Calu3 (cell line): ENCODE measurements at regions not wholly inside any gene's neighbourhood (a gene's known extent, or its start where the extent isn't known, plus 50 kb on each side); places are given as distances from the start of the nearest gene placed in this dataset.

Experiments used
- BruUV-seq: library from RNA; stranded (reverse); fragments of 400-500 nt; replicated peaks from 2 replicates; lab custom pipeline; 2021; lab: Mats Ljungman, UMichigan
- CTCF ChIA-PET: fragments of 300-600 bp; sonication (Branson Sonifier 250); formaldehyde crosslinking; loops from one replicate; lab custom pipeline; 2022; ENCODE audit warnings: antibody characterized with exemption; lab: Charles Lee
- DNase-seq: peaks from one replicate; pipeline ENCODE4 v3.0.0; 2022
- H3K27ac Mint-ChIP-seq: one replicate; pipeline ENCODE4 v1.8.0; 2022; ENCODE audit warnings: mixed read lengths; ENCODE audit not compliant: unreplicated experiment
- H3K27me3 Mint-ChIP-seq: one replicate; pipeline ENCODE4 v1.8.0; 2022; ENCODE audit warnings: mixed read lengths; ENCODE audit not compliant: unreplicated experiment
- H3K36me3 Mint-ChIP-seq: one replicate; pipeline ENCODE4 v1.8.0; 2022; ENCODE audit warnings: mild to moderate bottlenecking, moderate library complexity, mixed read lengths; ENCODE audit not compliant: insufficient read depth, unreplicated experiment
- H3K4me1 Mint-ChIP-seq: one replicate; pipeline ENCODE4 v1.8.0; 2022; ENCODE audit warnings: mild to moderate bottlenecking, low read depth, mixed read lengths; ENCODE audit not compliant: unreplicated experiment
- H3K4me3 Mint-ChIP-seq: one replicate; pipeline ENCODE4 v1.8.0; 2022; ENCODE audit warnings: mild to moderate bottlenecking, low read depth, moderate library complexity, mixed read lengths; ENCODE audit not compliant: unreplicated experiment
- H3K9me3 Mint-ChIP-seq: one replicate; pipeline ENCODE4 v1.8.0; 2022; ENCODE audit warnings: low read depth, mixed read lengths; ENCODE audit not compliant: unreplicated experiment
- intact Hi-C: fragments of 100-400 bp; cut with micrococcal nuclease; formaldehyde crosslinking; loops from one replicate; pipeline ENCODE4 v1.10.0; 2022; ENCODE audit not compliant: unreplicated experiment
- TF ChIP-seq, protein P1 (sequence below): fragments of 200-600 bp; IDR thresholded peaks from one replicate; pipeline ENCODE4 v1.8.0; 2022; ENCODE audit warnings: antibody characterized with exemption; ENCODE audit not compliant: unreplicated experiment

DNA sequence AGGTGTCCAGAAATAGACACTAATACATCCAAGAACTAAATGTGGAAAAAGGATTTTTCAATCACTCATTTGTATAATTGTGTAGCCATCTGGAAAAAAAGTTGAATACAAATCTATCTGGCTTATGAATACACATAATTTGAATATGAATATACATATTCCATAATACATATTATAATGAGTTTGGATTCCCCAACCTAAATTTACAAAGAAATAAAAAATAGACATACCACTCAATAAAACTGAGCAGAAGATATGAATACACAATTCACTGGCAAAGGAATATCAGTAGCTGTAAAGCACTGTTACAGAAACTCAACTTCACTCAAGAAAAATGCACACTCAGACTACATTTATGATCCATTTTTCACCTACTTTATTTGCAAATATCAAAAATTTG, 121.9 kb upstream of the EDIL3 start:
- CTCF ChIA-PET: no interaction called here
- no peak overlapping the region for H3K4me3 Mint-ChIP-seq
- H3K36me3 Mint-ChIP-seq: no peaks in the 10 kb centered on the region
- no TSS peak for BruUV-seq
- no peak overlapping the region for H3K27ac Mint-ChIP-seq
- TF ChIP-seq, protein P1, sequence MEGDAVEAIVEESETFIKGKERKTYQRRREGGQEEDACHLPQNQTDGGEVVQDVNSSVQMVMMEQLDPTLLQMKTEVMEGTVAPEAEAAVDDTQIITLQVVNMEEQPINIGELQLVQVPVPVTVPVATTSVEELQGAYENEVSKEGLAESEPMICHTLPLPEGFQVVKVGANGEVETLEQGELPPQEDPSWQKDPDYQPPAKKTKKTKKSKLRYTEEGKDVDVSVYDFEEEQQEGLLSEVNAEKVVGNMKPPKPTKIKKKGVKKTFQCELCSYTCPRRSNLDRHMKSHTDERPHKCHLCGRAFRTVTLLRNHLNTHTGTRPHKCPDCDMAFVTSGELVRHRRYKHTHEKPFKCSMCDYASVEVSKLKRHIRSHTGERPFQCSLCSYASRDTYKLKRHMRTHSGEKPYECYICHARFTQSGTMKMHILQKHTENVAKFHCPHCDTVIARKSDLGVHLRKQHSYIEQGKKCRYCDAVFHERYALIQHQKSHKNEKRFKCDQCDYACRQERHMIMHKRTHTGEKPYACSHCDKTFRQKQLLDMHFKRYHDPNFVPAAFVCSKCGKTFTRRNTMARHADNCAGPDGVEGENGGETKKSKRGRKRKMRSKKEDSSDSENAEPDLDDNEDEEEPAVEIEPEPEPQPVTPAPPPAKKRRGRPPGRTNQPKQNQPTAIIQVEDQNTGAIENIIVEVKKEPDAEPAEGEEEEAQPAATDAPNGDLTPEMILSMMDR: no peak
- H3K9me3 Mint-ChIP-seq: no peaks in the 10 kb centered on the region
- intact Hi-C loops: no loop called here
- H3K27me3 Mint-ChIP-seq: no peaks in the 10 kb centered on the region
- H3K4me1 Mint-ChIP-seq: no peaks in the 10 kb centered on the region
- DNase-seq: no peak

DNA sequence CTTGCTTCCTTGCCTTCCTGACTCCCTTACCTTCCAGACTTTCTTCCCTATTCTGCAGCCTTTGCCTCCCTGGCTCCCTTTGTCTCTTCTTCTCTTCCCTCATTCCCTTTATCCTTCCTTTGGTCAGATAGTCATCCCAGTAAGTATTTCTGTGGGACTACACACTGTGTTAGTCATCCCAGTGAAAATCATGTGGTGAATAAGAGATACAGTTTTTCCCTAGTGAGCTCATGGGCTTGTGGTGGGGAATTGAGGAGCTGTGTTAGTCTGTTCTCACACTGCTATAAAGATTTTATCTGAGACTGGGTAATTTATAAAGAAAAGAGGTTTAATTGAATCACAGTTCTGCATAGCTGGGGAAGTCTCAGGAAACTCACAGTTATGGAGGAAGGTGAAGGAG, 109.8 kb upstream of the EDIL3 start:
- Mint-ChIP-seq H3K27ac (no peak overlapping the region), H3K4me1 (no peaks in the 10 kb centered on the region), H3K36me3 (no peaks in the 10 kb centered on the region), H3K9me3 (peaks cover 6% of the 10 kb centered on the region), H3K27me3 (no peaks in the 10 kb centered on the region), H3K4me3 (no peak overlapping the region)
- intact Hi-C loops: no loop called here
- CTCF ChIA-PET: no interaction called here
- BruUV-seq: no TSS peak
- DNase-seq: no peak
- TF ChIP-seq, protein P1: no peak

DNA sequence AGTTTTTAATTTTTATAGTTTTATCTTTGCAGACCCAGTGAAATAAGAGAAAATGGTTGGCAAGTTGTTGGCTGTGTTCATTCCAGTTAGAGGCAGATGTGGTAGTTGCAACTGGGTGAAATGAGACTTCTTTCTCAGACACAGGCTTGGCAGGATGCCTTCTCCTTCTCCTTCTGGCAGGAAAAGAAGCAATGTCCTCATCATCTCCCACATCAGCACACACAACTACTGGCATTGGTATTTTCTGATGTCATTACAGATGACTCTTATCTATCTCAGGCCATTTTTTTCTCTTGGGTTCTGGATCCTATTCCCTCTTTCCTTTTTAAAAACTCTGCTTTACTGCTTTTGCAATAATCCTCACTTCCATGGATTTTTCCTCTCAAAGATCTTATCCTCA, 103.3 kb upstream of the EDIL3 start:
- no TSS peak for BruUV-seq
- intact Hi-C loops: no loop called here
- Mint-ChIP-seq H3K27ac (no peak overlapping the region), H3K4me3 (no peak overlapping the region), H3K27me3 (no peaks in the 10 kb centered on the region), H3K4me1 (no peaks in the 10 kb centered on the region), H3K36me3 (no peaks in the 10 kb centered on the region), H3K9me3 (peaks cover 11% of the 10 kb centered on the region)
- no peak for DNase-seq
- CTCF ChIA-PET: no interaction called here
- TF ChIP-seq, protein P1: no peak

DNA sequence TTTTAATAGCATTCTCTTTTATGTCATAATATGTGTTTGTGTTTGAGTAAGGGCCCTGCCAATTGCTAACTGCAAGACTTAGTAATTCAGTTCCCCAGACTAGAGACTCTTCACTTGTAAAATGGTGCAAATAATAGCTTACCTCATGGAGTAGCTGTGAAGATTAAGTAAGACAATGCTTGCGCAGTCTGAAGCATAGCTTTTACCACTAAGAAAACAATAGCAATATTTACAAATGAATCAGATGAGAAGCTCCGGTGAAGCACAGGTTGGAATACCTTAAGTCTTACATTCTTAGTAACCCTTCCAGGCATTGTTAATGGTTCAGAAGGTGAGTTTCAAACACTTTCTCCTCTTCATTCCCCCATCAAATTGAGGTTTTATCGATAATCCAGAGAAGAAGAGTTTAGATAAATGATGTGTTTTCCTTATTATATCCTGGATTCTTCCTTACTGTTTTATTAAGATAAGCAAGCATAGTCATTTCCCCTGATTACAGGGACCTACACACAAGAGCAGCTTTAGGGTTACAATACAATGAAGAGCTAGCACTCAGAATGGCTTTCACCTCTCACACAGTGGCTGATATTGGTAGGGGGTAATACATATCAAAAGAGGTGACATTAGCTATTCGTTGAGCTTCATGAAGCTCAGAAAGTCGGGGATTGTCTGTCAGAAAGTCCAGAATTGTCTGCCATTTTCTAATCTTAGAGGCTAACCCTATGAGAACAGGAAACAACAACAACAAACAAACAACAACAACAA, 96.4 kb upstream of the EDIL3 start:
- Mint-ChIP-seq H3K4me1 (no peaks in the 10 kb centered on the region), H3K4me3 (no peak overlapping the region), H3K36me3 (no peaks in the 10 kb centered on the region), H3K27me3 (no peaks in the 10 kb centered on the region), H3K9me3 (no peaks in the 10 kb centered on the region), H3K27ac (no peak overlapping the region)
- TF ChIP-seq, protein P1: no peak
- no TSS peak for BruUV-seq
- CTCF ChIA-PET: no interaction called here
- intact Hi-C loops: no loop called here
- DNase-seq: no peak
